ENCODE measurements at regions not wholly inside any gene's neighbourhood (a gene's known extent, or its start where the extent isn't known, plus 50 kb on each side); places are given as distances from the start of the nearest gene placed in this dataset.
A peak's percentile ranks its signal among the peaks of the same experiment; 100 is the strongest.

- no peak for DNase-seq
Observed at GRCh38 chr2:47315475-47315874, 53.6 kb upstream of the EPCAM start.

GRCh38 chr2:47313728-47314127 is 55.4 kb upstream of the EPCAM start:
- DNase-seq = no peak

- no peak for DNase-seq
Observed at GRCh38 chr2:47313141-47313691, 55.9 kb upstream of the EPCAM start.

- no peak for DNase-seq
Observed at GRCh38 chr2:47312491-47312850, 56.6 kb upstream of the EPCAM start.

GRCh38 chr2:47311764-47312490 is 57.2 kb upstream of the EPCAM start:
- no peak for DNase-seq

- no peak for DNase-seq
Observed at GRCh38 chr2:47310801-47311560, 58.1 kb upstream of the EPCAM start.

- DNase-seq = no peak
Observed at GRCh38 chr2:47309952-47310800, 58.9 kb upstream of the EPCAM start.

GRCh38 chr2:47309472-47309951 is 59.6 kb upstream of the EPCAM start:
- DNase-seq = peak; percentile 28

GRCh38 chr2:47307066-47307465 is 62.0 kb upstream of the EPCAM start:
- no peak for DNase-seq

- DNase-seq = no peak
Observed at GRCh38 chr2:47304654-47305053, 64.5 kb upstream of the EPCAM start.

GRCh38 chr2:47303341-47304148 is 65.6 kb upstream of the EPCAM start:
- DNase-seq = no peak

- DNase-seq = no peak
Observed at GRCh38 chr2:47302308-47302707, 66.8 kb upstream of the EPCAM start.

GRCh38 chr2:47301731-47302130 is 67.4 kb upstream of the EPCAM start:
- no peak for DNase-seq

GRCh38 chr2:47301277-47301618 is 67.9 kb upstream of the EPCAM start:
- no peak for DNase-seq

GRCh38 chr2:47300609-47301276 is 68.4 kb upstream of the EPCAM start:
- DNase-seq = no peak

GRCh38 chr2:47300081-47300480 is 69.0 kb upstream of the EPCAM start:
- no peak for DNase-seq

- DNase-seq = no peak
Observed at GRCh38 chr2:47299555-47299954, 69.6 kb upstream of the EPCAM start.

GRCh38 chr2:47298771-47299170 is 70.3 kb upstream of the EPCAM start:
- no peak for DNase-seq

GRCh38 chr2:47297767-47298425 is 71.2 kb upstream of the EPCAM start:
- DNase-seq = no peak

GRCh38 chr2:47295981-47296635 is 73.0 kb upstream of the EPCAM start:
- DNase-seq = no peak
